ENCODE measurements at regions not wholly inside any gene's neighbourhood (a gene's known extent, or its start where the extent isn't known, plus 50 kb on each side); places are given as distances from the start of the nearest gene placed in this dataset.

- no peak overlapping the region for H3K56ac ChIP-seq (ENCODE audit: extremely low read depth, insufficient read depth, low read length)
- dilution Hi-C loops (cut with HindIII; ENCODE audit: low sequenced_read_pairs, unreplicated experiment), result no loop called here
- H2BK120ac ChIP-seq (ENCODE audit: low read depth, low read length), result no peak overlapping the region
- no peaks in the 10 kb centered on the region for H4K20me1 ChIP-seq (ENCODE audit: insufficient read depth, low read length)
- H3K14ac ChIP-seq (replicated peaks; ENCODE audit: low read depth, low read length), result no peak overlapping the region
- no peak overlapping the region for H3K4me3 ChIP-seq (ENCODE audit: insufficient read depth, low read depth, low read length)
- no peak overlapping the region for H2BK5ac ChIP-seq (ENCODE audit: low read depth, low read length, poor library complexity, severe bottlenecking)
- no peaks in the 10 kb centered on the region for H3K4me1 ChIP-seq (ENCODE audit: control insufficient read depth, insufficient read depth, low read length)
- no peak overlapping the region for H3K27ac ChIP-seq (ENCODE audit: insufficient read depth, low read length)
- DNase-seq (no peak), ATAC-seq (ENCODE audit: low read depth) (no peak)
- H3K9me3 ChIP-seq (ENCODE audit: control insufficient read depth, insufficient read depth, low read length), result peaks cover 5% of the 10 kb centered on the region
- no peaks in the 10 kb centered on the region for H3K79me1 ChIP-seq (ENCODE audit: low read depth in 1 of 2, low read length in 2 of 2)
- ChIA-PET CTCF (no interaction called here), POLR2A (ENCODE audit: unreplicated experiment) (no interaction called here)
- TF ChIP-seq MAFK (IDR thresholded peaks at IDR 0.05; ENCODE audit: low read depth, low read length) (no peak), RCOR1 (IDR thresholded peaks at IDR 0.05; ENCODE audit: insufficient replicate concordance, low read length) (no peak), POLR2A (IDR thresholded peaks at IDR 0.05; ENCODE audit: low read depth, low read length) (no peak), SMC3 (IDR thresholded peaks at IDR 0.05; ENCODE audit: low read depth, low read length) (no peak), NFE2L2 (IDR thresholded peaks at IDR 0.05; ENCODE audit: low read depth, low read length) (no peak), BHLHE40 (IDR thresholded peaks at IDR 0.05; ENCODE audit: low read depth, low read length) (no peak), MXI1 (IDR thresholded peaks at IDR 0.05; ENCODE audit: borderline replicate concordance, low read depth, low read length) (no peak), USF2 (IDR thresholded peaks at IDR 0.05; ENCODE audit: low read depth, low read length) (no peak), CEBPB (IDR thresholded peaks at IDR 0.05; ENCODE audit: low read depth, low read length) (no peak), MAZ (IDR thresholded peaks at IDR 0.05; ENCODE audit: borderline replicate concordance, low read depth, low read length) (no peak), RFX5 (IDR thresholded peaks at IDR 0.05; ENCODE audit: low read depth, low read length) (no peak), RAD21 (IDR thresholded peaks at IDR 0.05; ENCODE audit: low read length) (no peak), FOS (IDR thresholded peaks at IDR 0.05; ENCODE audit: low read depth, low read length) (no peak), CHD1 (IDR thresholded peaks at IDR 0.05; ENCODE audit: low read depth, low read length) (no peak)
- TF ChIP-seq, protein P1, sequence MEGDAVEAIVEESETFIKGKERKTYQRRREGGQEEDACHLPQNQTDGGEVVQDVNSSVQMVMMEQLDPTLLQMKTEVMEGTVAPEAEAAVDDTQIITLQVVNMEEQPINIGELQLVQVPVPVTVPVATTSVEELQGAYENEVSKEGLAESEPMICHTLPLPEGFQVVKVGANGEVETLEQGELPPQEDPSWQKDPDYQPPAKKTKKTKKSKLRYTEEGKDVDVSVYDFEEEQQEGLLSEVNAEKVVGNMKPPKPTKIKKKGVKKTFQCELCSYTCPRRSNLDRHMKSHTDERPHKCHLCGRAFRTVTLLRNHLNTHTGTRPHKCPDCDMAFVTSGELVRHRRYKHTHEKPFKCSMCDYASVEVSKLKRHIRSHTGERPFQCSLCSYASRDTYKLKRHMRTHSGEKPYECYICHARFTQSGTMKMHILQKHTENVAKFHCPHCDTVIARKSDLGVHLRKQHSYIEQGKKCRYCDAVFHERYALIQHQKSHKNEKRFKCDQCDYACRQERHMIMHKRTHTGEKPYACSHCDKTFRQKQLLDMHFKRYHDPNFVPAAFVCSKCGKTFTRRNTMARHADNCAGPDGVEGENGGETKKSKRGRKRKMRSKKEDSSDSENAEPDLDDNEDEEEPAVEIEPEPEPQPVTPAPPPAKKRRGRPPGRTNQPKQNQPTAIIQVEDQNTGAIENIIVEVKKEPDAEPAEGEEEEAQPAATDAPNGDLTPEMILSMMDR (conservative IDR thresholded peaks at IDR 0.05; ENCODE audit: low read depth, low read length), result no peak
- TF ChIP-seq, protein P2, sequence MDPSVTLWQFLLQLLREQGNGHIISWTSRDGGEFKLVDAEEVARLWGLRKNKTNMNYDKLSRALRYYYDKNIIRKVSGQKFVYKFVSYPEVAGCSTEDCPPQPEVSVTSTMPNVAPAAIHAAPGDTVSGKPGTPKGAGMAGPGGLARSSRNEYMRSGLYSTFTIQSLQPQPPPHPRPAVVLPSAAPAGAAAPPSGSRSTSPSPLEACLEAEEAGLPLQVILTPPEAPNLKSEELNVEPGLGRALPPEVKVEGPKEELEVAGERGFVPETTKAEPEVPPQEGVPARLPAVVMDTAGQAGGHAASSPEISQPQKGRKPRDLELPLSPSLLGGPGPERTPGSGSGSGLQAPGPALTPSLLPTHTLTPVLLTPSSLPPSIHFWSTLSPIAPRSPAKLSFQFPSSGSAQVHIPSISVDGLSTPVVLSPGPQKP (IDR thresholded peaks at IDR 0.05; ENCODE audit: borderline replicate concordance, low read depth, low read length), result no peak
- no peak overlapping the region for H2BK20ac ChIP-seq (ENCODE audit: low read depth, low read length)
- H3K36me3 ChIP-seq (ENCODE audit: control insufficient read depth, insufficient read depth, low read length), result no peaks in the 10 kb centered on the region
- H3K9me1 ChIP-seq (ENCODE audit: insufficient read depth, low read length), result no peaks in the 10 kb centered on the region
- in situ Hi-C loops (cut with MboI; ENCODE audit: low sequenced_read_pairs), result no loop called here
- H3K23ac ChIP-seq (ENCODE audit: low read depth, low read length), result no peak overlapping the region
- no peaks in the 10 kb centered on the region for H3K27me3 ChIP-seq (ENCODE audit: control insufficient read depth, insufficient read depth, low read length)
- no CpG with 5 or more reads among the region's 1 CpG for WGBS, 2 experiments (ENCODE audit: extremely low coverage in 2 of 2, insufficient read length in 1 of 2)
- no peak overlapping the region for H2BK15ac ChIP-seq (ENCODE audit: low read depth, low read length)
- no TSS peak for BruUV-seq (replicated peaks)
- no peak overlapping the region for H4K5ac ChIP-seq (ENCODE audit: low read depth, low read length)
- H2AFZ ChIP-seq (replicated peaks; ENCODE audit: low read length, poor library complexity), result no peak overlapping the region
- no peak overlapping the region for H3K9ac ChIP-seq (ENCODE audit: low read depth, low read length)
- no peak overlapping the region for H4K91ac ChIP-seq (ENCODE audit: insufficient read depth, low read depth, low read length)
- no peak overlapping the region for H3K18ac ChIP-seq (ENCODE audit: low read depth, low read length)
- no peak overlapping the region for H3K4ac ChIP-seq (ENCODE audit: low read depth, low read length)
- H3K4me2 ChIP-seq (ENCODE audit: low read depth, low read length), result no peak overlapping the region
- intact Hi-C loops (cut with micrococcal nuclease), result no loop called here
- no peak overlapping the region for H4K8ac ChIP-seq (ENCODE audit: low read depth in 2 of 2, low read length in 2 of 2)
- no peak overlapping the region for H2AK9ac ChIP-seq (replicated peaks; ENCODE audit: low read depth, low read length, poor library complexity)
- H2AK5ac ChIP-seq (ENCODE audit: low read depth, low read length), result no peak overlapping the region
Measured at GRCh38 chr1:82634266-82634665, 833.5 kb downstream of the ADGRL2 start.
